ENCODE measurements at regions not wholly inside any gene's neighbourhood (a gene's known extent, or its start where the extent isn't known, plus 50 kb on each side); places are given as distances from the start of the nearest gene placed in this dataset.

GRCh38 chr5:18095061-18095460, 460.8 kb downstream of the TAF11L14 start:
- no peak overlapping the region for H3K4me2 ChIP-seq (ENCODE audit: low read depth, low read length, poor library complexity, severe bottlenecking)
- H4K20me1 ChIP-seq (ENCODE audit: insufficient read depth, low read depth, low read length), result no peaks in the 10 kb centered on the region
- no peaks in the 10 kb centered on the region for H3K79me2 ChIP-seq (ENCODE audit: low read length)
- H2AFZ ChIP-seq (ENCODE audit: low read length), result no peak overlapping the region
- DNase-seq, result no peak
- no peaks in the 10 kb centered on the region for H3K27me3 ChIP-seq (ENCODE audit: low read length)
- H3K4me3 ChIP-seq (ENCODE audit: low read length), result no peak overlapping the region
- H3K4me1 ChIP-seq (ENCODE audit: low read length), result no peaks in the 10 kb centered on the region
- H3K27ac ChIP-seq (ENCODE audit: low read length), result no peak overlapping the region
- no peaks in the 10 kb centered on the region for H3K9me2 ChIP-seq (replicated peaks; ENCODE audit: insufficient read depth, low read length)
- H3K9me3 ChIP-seq (ENCODE audit: low read length), result peaks cover 19% of the 10 kb centered on the region; the same call in 1 of the 2 replicates
- no peaks in the 10 kb centered on the region for H3K36me3 ChIP-seq (ENCODE audit: insufficient read depth, low read length)
- no peak overlapping the region for H3K9ac ChIP-seq (ENCODE audit: low read length)

- Histone ChIP-seq H2AFZ (ENCODE audit: low read length) (no peak overlapping the region), H3K9me2 (replicated peaks; ENCODE audit: insufficient read depth, low read length) (no peaks in the 10 kb centered on the region), H3K27ac (ENCODE audit: low read length) (no peak overlapping the region), H3K9ac (ENCODE audit: low read length) (no peak overlapping the region), H3K9me3 (ENCODE audit: low read length) (peaks cover 26% of the 10 kb centered on the region; the same call in 1 of the 2 replicates), H4K20me1 (ENCODE audit: insufficient read depth, low read depth, low read length) (no peaks in the 10 kb centered on the region), H3K4me2 (ENCODE audit: low read depth, low read length, poor library complexity, severe bottlenecking) (no peak overlapping the region), H3K79me2 (ENCODE audit: low read length) (no peaks in the 10 kb centered on the region), H3K4me1 (ENCODE audit: low read length) (no peaks in the 10 kb centered on the region), H3K36me3 (ENCODE audit: insufficient read depth, low read length) (no peaks in the 10 kb centered on the region), H3K27me3 (ENCODE audit: low read length) (no peaks in the 10 kb centered on the region), H3K4me3 (ENCODE audit: low read length) (no peak overlapping the region)
- DNase-seq, result no peak
These were observed 463.6 kb downstream of the TAF11L14 start for GRCh38 chr5:18097817-18098216.

GRCh38 chr5:18098691-18099090, 464.4 kb downstream of the TAF11L14 start:
- Histone ChIP-seq H3K9ac (ENCODE audit: low read length) (no peak overlapping the region), H2AFZ (ENCODE audit: low read length) (no peak overlapping the region), H3K36me3 (ENCODE audit: insufficient read depth, low read length) (no peaks in the 10 kb centered on the region), H3K4me3 (ENCODE audit: low read length) (no peak overlapping the region), H3K27ac (ENCODE audit: low read length) (no peak overlapping the region), H3K27me3 (ENCODE audit: low read length) (no peaks in the 10 kb centered on the region), H4K20me1 (ENCODE audit: insufficient read depth, low read depth, low read length) (no peaks in the 10 kb centered on the region), H3K9me3 (ENCODE audit: low read length) (peaks cover 23% of the 10 kb centered on the region; the same call in 1 of the 2 replicates), H3K4me1 (ENCODE audit: low read length) (no peaks in the 10 kb centered on the region), H3K4me2 (ENCODE audit: low read depth, low read length, poor library complexity, severe bottlenecking) (no peak overlapping the region), H3K79me2 (ENCODE audit: low read length) (no peaks in the 10 kb centered on the region), H3K9me2 (replicated peaks; ENCODE audit: insufficient read depth, low read length) (no peaks in the 10 kb centered on the region)
- DNase-seq, result no peak

- no peaks in the 10 kb centered on the region for H3K4me1 ChIP-seq (ENCODE audit: low read length)
- no peaks in the 10 kb centered on the region for H3K9me2 ChIP-seq (replicated peaks; ENCODE audit: insufficient read depth, low read length)
- H2AFZ ChIP-seq (ENCODE audit: low read length), result no peak overlapping the region
- no peaks in the 10 kb centered on the region for H3K79me2 ChIP-seq (ENCODE audit: low read length)
- no peak overlapping the region for H3K4me2 ChIP-seq (ENCODE audit: low read depth, low read length, poor library complexity, severe bottlenecking)
- no peak overlapping the region for H3K4me3 ChIP-seq (ENCODE audit: low read length)
- no peak for DNase-seq
- no peaks in the 10 kb centered on the region for H3K27me3 ChIP-seq (ENCODE audit: low read length)
- no peak overlapping the region for H3K9ac ChIP-seq (ENCODE audit: low read length)
- no peak overlapping the region for H3K27ac ChIP-seq (ENCODE audit: low read length)
- peaks cover 23% of the 10 kb centered on the region; the same call in 1 of the 2 replicates for H3K9me3 ChIP-seq (ENCODE audit: low read length)
- no peaks in the 10 kb centered on the region for H4K20me1 ChIP-seq (ENCODE audit: insufficient read depth, low read depth, low read length)
- no peaks in the 10 kb centered on the region for H3K36me3 ChIP-seq (ENCODE audit: insufficient read depth, low read length)
These were observed 465.0 kb downstream of the TAF11L14 start for GRCh38 chr5:18099261-18099660.

- no peak overlapping the region for H3K4me3 ChIP-seq (ENCODE audit: low read length)
- no peak overlapping the region for H3K4me2 ChIP-seq (ENCODE audit: low read depth, low read length, poor library complexity, severe bottlenecking)
- no peak for DNase-seq
- H3K9me3 ChIP-seq (ENCODE audit: low read length), result peaks cover 15% of the 10 kb centered on the region; the same call in 1 of the 2 replicates
- H3K4me1 ChIP-seq (ENCODE audit: low read length), result no peaks in the 10 kb centered on the region
- H3K9ac ChIP-seq (ENCODE audit: low read length), result no peak overlapping the region
- no peaks in the 10 kb centered on the region for H3K9me2 ChIP-seq (replicated peaks; ENCODE audit: insufficient read depth, low read length)
- H3K36me3 ChIP-seq (ENCODE audit: insufficient read depth, low read length), result no peaks in the 10 kb centered on the region
- no peak overlapping the region for H3K27ac ChIP-seq (ENCODE audit: low read length)
- H3K79me2 ChIP-seq (ENCODE audit: low read length), result no peaks in the 10 kb centered on the region
- no peaks in the 10 kb centered on the region for H3K27me3 ChIP-seq (ENCODE audit: low read length)
- no peak overlapping the region for H2AFZ ChIP-seq (ENCODE audit: low read length)
- no peaks in the 10 kb centered on the region for H4K20me1 ChIP-seq (ENCODE audit: insufficient read depth, low read depth, low read length)
These were observed 467.3 kb downstream of the TAF11L14 start for GRCh38 chr5:18101532-18101931.

- Histone ChIP-seq H3K27ac (ENCODE audit: low read length) (no peak overlapping the region), H3K4me1 (ENCODE audit: low read length) (no peaks in the 10 kb centered on the region), H4K20me1 (ENCODE audit: insufficient read depth, low read depth, low read length) (no peaks in the 10 kb centered on the region), H3K27me3 (ENCODE audit: low read length) (no peaks in the 10 kb centered on the region), H2AFZ (ENCODE audit: low read length) (no peak overlapping the region), H3K9ac (ENCODE audit: low read length) (no peak overlapping the region), H3K4me3 (ENCODE audit: low read length) (no peak overlapping the region), H3K4me2 (ENCODE audit: low read depth, low read length, poor library complexity, severe bottlenecking) (no peak overlapping the region), H3K9me2 (replicated peaks; ENCODE audit: insufficient read depth, low read length) (no peaks in the 10 kb centered on the region), H3K36me3 (ENCODE audit: insufficient read depth, low read length) (no peaks in the 10 kb centered on the region), H3K79me2 (ENCODE audit: low read length) (no peaks in the 10 kb centered on the region), H3K9me3 (ENCODE audit: low read length) (peaks cover 19% of the 10 kb centered on the region; the same call in 1 of the 2 replicates)
- DNase-seq, result no peak
These were observed 468.5 kb downstream of the TAF11L14 start for GRCh38 chr5:18102733-18103132.

- no peaks in the 10 kb centered on the region for H3K4me1 ChIP-seq (ENCODE audit: low read length)
- no peaks in the 10 kb centered on the region for H3K36me3 ChIP-seq (ENCODE audit: insufficient read depth, low read length)
- H3K27ac ChIP-seq (ENCODE audit: low read length), result no peak overlapping the region
- no peaks in the 10 kb centered on the region for H3K79me2 ChIP-seq (ENCODE audit: low read length)
- no peaks in the 10 kb centered on the region for H3K27me3 ChIP-seq (ENCODE audit: low read length)
- no peak for DNase-seq
- H3K4me3 ChIP-seq (ENCODE audit: low read length), result no peak overlapping the region
- no peak overlapping the region for H3K9ac ChIP-seq (ENCODE audit: low read length)
- no peak overlapping the region for H3K4me2 ChIP-seq (ENCODE audit: low read depth, low read length, poor library complexity, severe bottlenecking)
- no peaks in the 10 kb centered on the region for H3K9me2 ChIP-seq (replicated peaks; ENCODE audit: insufficient read depth, low read length)
- H4K20me1 ChIP-seq (ENCODE audit: insufficient read depth, low read depth, low read length), result no peaks in the 10 kb centered on the region
- no peak overlapping the region for H2AFZ ChIP-seq (ENCODE audit: low read length)
- peaks cover 20% of the 10 kb centered on the region; the same call in 1 of the 2 replicates for H3K9me3 ChIP-seq (ENCODE audit: low read length)
These were observed 471.2 kb downstream of the TAF11L14 start for GRCh38 chr5:18105449-18105848.

- no peak overlapping the region for H3K27ac ChIP-seq (ENCODE audit: low read length)
- H3K27me3 ChIP-seq (ENCODE audit: low read length), result no peaks in the 10 kb centered on the region
- peaks cover 22% of the 10 kb centered on the region; the same call in 1 of the 2 replicates for H3K9me3 ChIP-seq (ENCODE audit: low read length)
- DNase-seq, result no peak
- H3K9me2 ChIP-seq (replicated peaks; ENCODE audit: insufficient read depth, low read length), result no peaks in the 10 kb centered on the region
- no peaks in the 10 kb centered on the region for H3K79me2 ChIP-seq (ENCODE audit: low read length)
- H4K20me1 ChIP-seq (ENCODE audit: insufficient read depth, low read depth, low read length), result no peaks in the 10 kb centered on the region
- no peak overlapping the region for H3K4me3 ChIP-seq (ENCODE audit: low read length)
- no peak overlapping the region for H2AFZ ChIP-seq (ENCODE audit: low read length)
- no peak overlapping the region for H3K9ac ChIP-seq (ENCODE audit: low read length)
- no peaks in the 10 kb centered on the region for H3K36me3 ChIP-seq (ENCODE audit: insufficient read depth, low read length)
- no peaks in the 10 kb centered on the region for H3K4me1 ChIP-seq (ENCODE audit: low read length)
- H3K4me2 ChIP-seq (ENCODE audit: low read depth, low read length, poor library complexity, severe bottlenecking), result no peak overlapping the region
These were observed 477.7 kb downstream of the TAF11L14 start for GRCh38 chr5:18111906-18112465.

All from Karpas-422 (cell line).